ENCODE measurements at regions not wholly inside any gene's neighbourhood (a gene's known extent, or its start where the extent isn't known, plus 50 kb on each side); places are given as distances from the start of the nearest gene placed in this dataset.
A peak's percentile ranks its signal among the peaks of the same experiment; 100 is the strongest.
"Not testable (repeated sequence)": the region's sequence is repeated elsewhere in the genome, so short reads cannot be mapped to it uniquely, and the experiment has no call there.

DNA sequence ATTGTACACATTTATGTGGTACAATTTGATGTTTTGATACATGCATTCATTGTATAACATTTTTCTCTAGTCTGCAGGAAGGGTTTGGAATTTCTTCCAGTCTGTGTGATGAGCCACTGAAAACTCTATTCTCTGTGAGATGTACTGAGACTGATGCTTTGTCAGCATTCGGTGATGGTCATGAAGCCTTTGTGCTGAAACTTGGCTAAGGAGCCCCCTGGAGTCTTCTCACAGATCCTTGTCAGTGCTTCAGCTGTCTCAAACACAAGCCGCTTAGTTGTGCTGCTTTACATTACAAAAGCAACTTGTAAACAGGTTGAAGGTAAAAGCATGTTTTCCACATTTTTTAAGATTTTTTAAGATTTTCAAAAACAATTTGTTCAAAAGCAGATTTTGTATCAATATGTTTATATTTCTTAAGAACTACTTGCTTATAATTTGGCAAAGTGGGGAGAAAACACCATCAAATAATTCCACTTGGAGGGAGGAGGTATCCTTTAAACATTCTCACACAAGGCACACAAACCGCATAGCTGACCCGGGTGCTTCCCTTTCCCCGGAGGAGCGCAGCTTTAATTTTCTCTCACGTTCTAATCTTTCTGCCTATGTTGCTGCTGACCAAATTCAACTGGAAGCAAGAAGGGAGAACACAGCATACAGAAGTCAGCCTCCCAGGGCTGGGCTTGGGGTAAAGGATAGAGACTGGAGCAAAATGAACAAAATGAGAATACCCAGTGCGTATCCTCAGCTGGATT, 249.8 kb upstream of the VSTM2A start:
- no peak for DNase-seq

DNA sequence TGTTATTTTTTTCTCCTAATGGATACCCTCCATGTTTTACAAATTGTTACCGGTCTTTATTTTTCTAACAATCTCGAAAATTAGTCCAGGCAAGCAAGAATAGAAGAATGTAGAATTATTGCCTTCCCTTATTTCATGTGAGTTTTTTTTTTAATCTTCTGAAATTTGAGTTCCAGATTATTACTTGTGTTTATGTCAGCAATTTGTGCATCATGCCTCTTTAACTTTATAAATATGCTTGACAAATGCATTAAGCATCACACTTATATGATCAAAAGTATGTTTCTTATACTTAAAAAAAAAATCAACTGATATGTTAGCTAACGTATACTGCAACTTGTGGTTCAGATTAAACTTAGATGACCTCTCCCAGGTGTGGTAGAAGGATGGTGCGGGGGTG, 242.7 kb upstream of the VSTM2A start:
- no peak for DNase-seq

DNA sequence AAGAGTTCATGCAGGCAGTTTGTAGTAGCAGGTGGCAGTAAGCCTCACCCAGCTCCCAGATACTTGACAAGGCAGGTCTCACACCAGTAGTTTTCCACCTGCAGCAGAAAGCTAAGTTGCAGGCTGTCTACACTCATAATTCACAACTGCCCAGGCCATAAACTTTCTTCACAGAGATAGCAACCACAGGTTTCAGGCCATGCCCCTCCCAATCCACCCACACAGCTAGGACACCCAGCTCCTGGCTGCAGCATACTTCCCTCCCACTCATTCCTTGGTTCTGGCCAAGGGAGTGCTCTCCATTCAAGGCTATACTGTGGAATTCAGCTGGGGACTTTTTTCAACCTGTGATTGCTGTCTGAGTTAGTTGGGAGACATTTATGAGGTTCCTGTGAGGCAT, 226.2 kb upstream of the VSTM2A start:
- DNase-seq: not testable (repeated sequence)

DNA sequence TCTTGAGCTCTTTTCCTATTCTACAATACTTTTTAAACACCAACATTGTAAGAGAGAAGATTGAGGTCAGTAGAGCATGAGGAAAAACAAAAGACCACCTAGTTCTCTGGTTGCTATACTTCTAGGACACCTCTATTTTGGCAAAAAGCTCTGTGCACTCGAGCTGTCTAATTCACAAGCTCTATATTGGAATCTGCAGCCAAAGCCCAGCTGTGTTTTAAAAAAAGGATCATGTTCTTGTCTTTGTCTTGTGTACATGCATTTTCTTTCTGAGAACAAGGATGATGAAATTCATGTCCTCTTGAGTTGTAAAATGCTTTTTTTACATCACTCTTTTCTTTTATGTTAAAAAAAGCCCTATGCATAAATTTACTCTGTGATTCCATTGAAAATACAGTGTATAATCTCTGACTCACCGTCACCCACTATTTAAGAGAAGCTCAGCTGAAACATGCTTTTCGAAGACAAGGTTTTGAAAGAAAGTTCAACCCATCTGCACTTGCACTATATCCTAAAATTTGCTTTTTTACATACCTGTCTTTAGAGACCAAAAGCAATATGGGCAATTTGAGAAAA, 215.5 kb upstream of the VSTM2A start:
- DNase-seq: no peak

DNA sequence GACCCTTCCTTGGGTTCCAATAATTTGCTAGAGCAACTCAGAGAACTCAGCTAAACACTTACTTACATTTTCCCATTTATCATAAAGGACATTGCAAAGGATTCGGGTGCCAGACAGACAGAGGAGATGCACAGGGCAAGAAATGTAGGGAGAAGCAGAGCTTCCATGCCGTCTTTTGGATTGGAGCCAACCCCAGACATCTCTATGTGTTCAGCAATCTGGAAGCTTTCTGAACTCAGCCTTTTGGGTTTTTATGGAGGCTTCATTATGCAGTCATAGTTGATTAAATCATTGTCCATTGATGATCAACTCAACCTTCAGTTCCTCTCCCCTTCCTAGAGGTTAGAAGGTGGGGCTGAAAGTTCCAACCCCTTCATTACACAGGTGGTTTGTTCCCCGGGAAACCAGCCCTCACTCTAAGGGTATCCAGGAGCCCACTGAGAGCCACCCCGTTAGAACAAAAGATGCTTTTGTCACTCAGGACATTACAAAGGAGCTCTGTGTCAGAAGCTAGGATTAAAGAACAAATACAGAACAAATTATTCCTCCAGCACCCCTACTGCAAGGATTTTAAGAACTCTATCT, 211.9 kb upstream of the VSTM2A start:
- DNase-seq: no peak

DNA sequence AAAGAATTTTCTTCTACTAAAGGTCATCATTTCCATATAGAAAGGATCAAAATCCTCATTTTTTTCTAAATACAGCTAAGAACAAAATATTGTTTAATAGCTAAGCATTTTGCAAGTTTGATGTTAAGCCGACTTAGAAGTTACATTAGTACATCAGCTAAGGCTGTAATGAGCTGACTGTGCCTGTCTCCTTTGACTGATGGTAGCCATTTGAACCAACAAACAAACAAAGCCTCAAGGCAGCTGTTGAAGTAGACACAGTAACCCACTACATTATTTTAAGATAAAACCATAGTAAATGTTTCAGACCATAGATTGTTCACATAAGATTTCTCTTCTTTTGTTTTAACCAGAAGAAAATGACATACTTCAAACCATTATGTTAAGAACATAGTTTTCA, 210.9 kb upstream of the VSTM2A start:
- DNase-seq: no peak

DNA sequence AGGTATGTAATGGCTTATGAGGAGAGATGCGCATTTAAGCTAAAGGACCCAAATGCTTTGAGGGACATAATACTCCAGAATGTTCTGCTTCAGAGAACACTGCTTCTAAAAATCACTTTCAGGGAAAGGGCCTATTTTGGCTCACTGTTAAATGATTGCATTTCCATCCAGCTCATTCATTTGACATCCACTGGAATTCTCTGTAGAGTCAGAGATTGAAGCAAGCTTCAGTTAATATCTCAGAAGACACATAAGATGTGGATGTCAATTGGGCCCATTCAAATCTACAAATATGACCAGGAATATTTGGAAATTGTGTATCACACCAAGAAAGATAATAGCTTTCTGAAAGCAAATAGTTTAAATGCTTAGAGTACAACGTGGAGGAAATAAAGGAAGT, 209.9 kb upstream of the VSTM2A start:
- DNase-seq: no peak

DNA sequence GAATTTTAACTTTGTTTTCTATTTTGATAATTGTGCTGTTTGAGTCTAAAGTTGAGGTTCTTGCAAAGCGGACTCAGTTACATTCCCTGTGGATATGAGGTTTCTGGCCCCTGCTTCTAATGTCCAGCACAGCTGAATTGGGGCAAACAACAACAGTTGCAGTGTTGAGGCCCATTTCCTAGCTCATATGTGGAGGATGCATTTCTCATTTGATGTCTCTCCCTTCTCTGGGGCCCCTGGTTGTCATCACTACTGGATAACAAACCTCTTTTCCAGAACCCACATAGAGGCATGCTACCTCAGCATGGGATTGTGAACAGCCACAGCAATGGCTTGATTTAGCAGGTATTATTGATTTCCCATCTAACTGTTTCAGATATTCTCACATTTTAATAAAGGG, 208.2 kb upstream of the VSTM2A start:
- no peak for DNase-seq

DNA sequence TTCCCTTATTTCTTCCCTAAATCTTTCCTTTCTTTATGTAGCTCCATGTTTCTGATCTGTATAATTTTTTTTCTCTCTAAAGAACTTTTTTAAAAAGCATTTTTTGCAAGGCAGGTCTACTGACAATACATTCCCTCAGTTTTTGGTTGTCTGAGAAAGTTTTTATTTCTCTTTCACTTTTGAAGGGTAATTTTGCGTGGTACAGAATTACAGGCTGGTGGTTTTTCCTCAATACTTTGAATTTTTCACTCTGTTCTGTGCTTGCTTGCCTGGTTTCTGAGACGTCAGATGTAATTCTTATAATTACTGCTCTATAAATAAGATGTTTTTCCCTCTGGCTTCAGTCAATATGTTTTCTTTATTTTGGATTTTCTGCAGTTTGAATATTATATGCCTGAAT, 205.4 kb upstream of the VSTM2A start:
- no peak for DNase-seq

DNA sequence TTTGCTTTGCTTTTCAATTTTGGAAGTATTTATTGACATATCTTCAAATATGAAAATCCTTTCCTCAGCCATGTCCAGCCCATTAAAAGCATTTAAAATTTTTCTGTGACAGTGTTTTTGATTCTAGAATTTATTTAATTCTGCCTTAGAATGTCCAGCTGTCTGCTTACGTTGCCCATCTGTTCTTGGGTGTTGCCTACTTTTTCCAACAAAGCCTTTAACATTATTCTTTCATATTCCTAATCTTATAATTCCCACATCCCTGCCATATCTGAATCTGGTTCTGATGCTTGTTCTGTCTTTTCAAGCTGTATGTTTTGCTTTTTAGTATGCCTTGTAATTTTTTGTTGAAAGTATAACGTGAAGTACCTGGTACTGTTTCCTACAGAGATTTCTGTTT, 204.7 kb upstream of the VSTM2A start:
- no peak for DNase-seq

DNA sequence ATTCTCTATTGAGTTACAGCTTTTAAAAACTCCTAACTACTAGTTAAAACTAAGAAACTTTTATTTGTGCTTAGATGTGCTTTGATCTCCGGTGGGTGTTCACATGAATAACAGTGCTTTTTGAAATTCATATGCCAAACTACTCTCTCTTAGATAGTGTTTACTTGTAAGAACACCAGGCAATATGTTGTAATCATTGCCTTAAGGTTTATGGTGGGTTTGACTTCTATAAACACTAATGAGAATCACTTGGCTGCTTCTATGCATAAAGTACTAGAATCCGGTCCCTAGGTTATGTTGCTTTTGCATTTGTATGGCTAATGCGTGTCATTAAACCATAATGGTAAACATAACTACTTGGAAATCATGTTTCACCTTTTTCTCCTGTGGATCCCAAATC, 203.9 kb upstream of the VSTM2A start:
- DNase-seq: no peak

DNA sequence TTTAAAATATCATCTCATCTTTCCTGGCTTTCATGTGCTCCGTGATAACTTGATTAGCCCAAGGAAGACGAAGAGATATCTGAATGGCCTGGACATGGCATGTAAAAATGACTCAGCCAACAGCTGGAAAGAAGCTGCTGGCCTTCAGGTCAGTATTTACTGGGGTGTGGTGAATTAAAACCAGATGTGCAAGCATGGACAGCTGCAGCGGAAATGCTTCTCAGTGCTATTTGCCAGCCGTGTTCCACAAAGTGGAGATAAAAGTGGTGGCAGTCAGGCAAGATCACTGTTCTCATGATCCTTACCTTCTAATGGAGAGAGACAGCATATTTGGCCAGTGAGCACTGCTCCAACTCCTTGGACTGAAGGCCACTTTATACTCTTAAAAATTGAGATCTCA, 203.1 kb upstream of the VSTM2A start:
- no peak for DNase-seq

DNA sequence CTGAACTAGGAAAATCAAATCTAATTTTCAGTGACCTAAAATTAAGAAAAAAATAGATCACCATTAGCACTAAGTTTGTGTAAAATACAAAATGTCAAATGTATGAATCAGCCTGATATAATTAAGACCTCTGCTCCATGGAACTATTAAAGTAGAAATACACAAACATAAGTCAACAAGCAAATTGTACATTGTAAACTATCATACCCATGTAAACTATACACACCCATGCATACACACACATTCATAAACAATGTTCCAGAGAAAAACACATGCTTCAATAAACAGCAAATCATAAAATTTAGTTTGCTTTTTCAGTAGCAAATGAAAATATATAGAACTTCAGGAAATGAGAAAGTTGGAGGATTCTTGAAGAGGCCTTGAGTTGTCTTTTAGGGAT, 199.7 kb upstream of the VSTM2A start:
- no peak for DNase-seq

DNA sequence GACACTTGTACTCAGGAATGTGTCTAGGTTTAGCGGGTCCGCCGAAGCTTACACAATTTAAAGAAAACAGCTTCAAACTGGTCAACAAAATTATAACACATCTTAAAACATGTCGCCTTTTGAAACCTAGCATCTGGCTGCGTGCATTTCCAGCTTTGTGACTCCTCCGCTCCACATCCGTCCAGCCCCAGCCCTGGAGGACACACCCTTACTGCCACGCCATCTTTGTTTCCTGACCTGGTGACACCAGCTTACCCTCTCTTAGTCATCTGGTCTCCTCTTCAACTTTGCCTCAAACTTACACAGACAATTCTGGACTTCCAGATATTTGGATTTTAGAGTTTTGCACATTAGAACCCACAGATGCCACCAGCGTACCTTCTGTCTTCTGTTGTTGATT, 198.7 kb upstream of the VSTM2A start:
- no peak for DNase-seq

DNA sequence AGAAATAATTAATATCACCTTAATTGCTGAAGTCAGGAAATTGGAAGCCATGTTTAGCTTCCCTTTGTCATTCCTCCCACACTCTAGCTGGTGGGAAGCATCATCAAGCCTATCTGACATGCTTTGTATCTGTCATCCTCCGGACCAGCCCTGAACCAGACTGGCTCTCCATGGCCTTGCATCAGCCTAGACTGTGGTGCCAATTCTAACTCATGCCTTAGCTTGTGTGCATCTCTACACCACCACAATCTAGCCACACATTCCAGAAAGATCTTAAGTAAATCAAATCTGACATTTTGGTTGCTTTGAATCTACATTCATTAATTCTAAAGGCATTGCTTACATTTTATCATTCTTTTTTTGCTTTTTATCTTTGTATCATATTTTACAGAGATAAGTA, 196.4 kb upstream of the VSTM2A start:
- DNase-seq: no peak

DNA sequence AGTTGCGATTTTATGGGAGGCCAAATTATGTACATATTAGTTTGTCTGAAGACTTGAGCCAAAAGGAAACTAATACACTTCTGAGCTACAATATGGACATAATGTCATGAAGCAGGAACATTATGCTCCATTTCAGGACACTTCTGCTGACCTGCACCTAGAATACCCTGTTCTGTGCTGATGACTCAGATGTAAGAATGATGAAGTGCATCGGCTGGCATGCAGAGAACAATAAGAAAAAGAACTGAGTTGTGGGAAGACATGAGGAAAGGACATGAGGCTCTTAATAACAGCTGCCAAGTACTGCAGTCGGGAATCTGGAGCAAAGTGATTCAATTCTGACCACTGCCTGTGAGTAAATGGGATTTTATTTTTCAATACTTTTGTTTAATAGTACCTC, 192.9 kb upstream of the VSTM2A start:
- no peak for DNase-seq

DNA sequence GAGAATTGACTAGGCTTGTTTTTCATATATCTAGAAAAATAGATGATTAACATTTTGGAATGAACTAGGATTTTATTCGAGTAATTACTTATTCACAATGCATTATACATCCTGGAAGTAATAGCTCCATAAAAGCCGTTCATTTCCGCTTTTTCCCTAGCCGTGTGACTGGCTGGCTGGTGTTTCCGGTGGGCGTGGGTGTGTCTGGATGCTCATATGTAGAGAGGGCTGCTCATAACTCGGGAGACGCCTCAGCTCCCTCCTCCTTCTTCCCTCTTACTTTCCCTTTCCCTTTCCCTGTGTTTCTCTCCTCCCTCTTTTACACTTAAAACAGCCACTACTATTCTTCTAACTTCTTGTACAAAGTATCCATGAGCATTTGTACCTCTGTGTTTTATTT, 187.7 kb upstream of the VSTM2A start:
- no peak for DNase-seq

DNA sequence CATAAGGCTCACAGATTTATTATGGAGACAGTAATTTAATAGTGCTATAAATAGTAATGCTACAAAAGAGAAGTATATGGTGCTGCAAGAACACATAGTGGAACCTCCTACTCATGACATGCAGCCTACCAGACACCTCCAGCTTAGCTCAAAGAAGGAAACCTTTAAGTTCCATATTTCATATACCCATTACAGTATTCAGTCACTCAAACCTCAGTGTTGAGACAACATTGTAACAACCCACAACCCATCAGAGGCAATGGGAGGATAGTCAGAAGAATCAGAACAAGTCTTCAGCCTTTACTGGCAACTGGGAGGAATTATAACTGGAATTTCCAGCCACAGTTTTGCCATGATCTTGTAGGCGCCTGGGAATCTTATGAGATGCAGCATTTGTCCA, 186.3 kb upstream of the VSTM2A start:
- no peak for DNase-seq

DNA sequence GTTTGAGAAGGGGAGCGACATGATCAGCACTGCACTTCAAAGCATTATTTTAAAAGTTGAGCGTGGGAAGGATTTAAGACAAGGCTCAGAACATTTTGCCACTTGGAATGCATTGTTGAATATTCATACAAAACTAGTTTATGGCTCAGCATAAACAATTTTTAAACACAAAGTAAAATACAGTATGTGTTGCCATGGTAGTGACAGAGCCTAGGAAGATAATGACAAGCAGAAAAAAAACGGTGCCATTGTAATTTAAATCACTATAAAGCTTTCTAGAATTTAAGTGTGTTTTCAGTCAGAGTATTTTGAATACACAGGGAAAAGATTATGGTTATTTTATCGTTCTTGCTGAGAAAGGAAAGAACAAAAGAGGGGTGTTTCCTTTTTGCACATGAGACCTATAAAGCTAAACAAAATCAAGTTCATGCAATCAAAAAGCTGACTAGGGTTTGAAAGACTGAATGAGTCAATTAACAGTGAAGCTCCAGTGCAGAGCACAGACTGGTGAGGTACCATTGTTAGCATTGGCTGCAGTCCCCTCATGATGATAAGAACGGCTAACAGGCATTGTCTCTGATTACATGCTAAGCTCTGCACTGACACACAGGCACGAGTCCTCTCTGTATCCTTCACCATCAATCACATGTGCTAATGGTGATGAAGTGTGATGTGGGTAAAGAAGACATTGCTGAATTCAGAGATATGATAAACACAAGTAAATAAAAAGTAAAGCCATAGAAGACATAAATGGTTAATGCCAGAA, 181.9 kb upstream of the VSTM2A start:
- no peak for DNase-seq

DNA sequence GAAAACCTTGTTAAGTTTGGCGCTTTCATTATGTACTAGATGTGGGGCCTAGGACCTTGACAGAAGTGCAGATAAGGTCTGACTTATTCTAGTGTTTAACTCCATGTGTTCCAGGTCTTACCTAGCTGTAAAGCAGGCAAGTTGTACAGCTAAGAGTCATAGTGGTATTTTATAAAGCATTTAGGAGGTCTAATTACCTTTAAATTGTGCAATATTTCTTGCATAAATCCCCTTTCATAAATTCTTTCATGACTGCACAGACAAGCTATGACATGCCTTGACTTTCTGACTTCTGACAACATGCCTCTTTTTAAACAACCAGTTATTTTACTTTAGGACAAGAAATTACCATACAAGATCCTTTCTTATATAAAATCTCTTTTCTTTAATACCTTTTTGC, 151.6 kb upstream of the VSTM2A start:
- no peak for DNase-seq

DNA sequence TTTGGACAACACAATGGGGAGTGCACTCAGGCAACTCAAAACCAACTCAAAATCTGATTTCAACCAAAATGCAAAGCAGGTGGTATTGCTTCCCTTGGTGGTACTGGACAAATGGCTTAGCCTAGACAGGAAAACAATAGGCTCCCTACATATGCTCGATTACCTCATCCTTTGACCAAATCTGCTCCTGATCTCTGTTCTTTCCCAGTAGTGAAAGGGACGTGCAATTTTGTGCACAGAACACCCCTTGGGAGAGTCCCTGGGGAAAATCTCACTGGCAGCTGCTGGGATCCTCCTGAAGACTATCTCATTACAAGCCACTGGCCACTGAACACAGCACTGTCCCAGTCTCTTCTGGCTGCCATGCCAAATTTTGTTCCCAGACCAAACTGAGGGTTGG, 149.2 kb upstream of the VSTM2A start:
- DNase-seq: no peak

DNA sequence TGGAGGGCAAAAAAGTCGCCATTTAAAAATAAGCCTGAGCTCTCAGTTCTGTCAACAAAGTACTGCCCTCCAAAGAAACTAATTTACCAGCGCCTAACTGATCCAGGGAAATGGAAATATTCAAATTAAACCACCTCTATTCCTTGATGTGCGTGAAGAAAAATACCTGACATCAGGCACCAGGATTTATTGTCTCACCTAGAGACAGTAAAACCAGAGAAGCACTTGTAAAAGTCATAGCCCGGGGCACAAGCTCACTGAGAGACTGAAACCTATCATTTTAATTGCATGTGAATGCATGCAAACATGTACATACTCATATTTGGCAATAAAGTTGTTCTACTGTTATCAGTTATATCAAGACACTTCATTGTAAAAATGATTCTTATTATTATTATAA, 147.3 kb upstream of the VSTM2A start:
- DNase-seq: peak in 2 of 3 experiments; percentile 23 to 70

DNA sequence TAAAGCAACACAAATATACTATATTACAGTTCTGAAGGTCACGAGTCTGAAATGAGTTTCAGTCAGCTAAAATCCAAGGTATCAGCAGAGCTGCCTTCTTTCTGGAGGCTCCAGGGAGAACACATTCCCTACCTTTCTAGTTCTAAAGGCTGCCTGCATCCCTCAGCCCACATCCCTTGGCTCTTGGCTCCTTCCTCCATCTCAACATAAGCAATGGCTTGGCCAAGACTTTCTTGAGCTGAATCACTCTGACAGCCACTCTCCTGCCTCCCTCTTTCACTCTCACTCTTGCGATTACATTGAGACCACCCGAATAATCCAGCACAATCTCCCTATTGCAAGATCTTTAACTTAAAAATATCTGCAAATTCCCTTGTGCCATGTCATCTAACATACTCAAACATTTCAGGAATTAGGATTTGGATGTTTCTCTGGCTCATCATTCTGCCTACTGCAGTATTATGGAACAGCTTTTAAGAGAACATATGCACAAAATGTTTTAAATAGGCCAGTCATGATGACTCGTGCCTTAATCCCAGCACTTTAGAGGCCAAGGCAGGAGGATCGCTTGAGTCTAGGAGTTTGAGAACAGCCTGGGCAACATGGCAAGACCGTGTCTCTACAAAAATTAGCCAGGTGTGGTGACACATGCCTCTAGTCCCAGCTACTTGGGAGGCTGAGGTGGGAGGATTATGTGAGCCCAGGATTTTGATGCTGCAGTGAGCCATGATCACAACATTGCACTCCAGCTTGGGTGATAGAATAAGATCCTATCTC, 144.2 kb upstream of the VSTM2A start:
- no peak for DNase-seq
